Fibroblast of the aortic adventitia (primary cell): ENCODE measurements at regions not wholly inside any gene's neighbourhood (a gene's known extent, or its start where the extent isn't known, plus 50 kb on each side); places are given as distances from the start of the nearest gene placed in this dataset.

Source experiments
- DNase-seq: peaks from one replicate; pipeline ENCODE4 v3.0.0-alpha.2; 2010; ENCODE audit warnings: low read depth
- H3K4me3 ChIP-seq: 2 replicates; pipeline ENCODE4 v1.5.1; 2011; ENCODE audit warnings: low read depth, mild to moderate bottlenecking, control low read depth, low read length, moderate library complexity
- TF ChIP-seq, protein P1 (sequence below): IDR thresholded peaks from 2 replicates; pipeline ENCODE4 v1.5.1; 2011; ENCODE audit warnings: mild to moderate bottlenecking, low read length, control low read depth, inconsistent platforms; ENCODE audit not compliant: insufficient read depth

- no peak for DNase-seq
- no peak overlapping the region for H3K4me3 ChIP-seq
- TF ChIP-seq, protein P1, sequence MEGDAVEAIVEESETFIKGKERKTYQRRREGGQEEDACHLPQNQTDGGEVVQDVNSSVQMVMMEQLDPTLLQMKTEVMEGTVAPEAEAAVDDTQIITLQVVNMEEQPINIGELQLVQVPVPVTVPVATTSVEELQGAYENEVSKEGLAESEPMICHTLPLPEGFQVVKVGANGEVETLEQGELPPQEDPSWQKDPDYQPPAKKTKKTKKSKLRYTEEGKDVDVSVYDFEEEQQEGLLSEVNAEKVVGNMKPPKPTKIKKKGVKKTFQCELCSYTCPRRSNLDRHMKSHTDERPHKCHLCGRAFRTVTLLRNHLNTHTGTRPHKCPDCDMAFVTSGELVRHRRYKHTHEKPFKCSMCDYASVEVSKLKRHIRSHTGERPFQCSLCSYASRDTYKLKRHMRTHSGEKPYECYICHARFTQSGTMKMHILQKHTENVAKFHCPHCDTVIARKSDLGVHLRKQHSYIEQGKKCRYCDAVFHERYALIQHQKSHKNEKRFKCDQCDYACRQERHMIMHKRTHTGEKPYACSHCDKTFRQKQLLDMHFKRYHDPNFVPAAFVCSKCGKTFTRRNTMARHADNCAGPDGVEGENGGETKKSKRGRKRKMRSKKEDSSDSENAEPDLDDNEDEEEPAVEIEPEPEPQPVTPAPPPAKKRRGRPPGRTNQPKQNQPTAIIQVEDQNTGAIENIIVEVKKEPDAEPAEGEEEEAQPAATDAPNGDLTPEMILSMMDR: no peak
Measured at GRCh38 chr11:95435628-95436353, 204.8 kb upstream of the SESN3 start.

GRCh38 chr11:95435192-95435591 is 204.2 kb upstream of the SESN3 start:
- TF ChIP-seq, protein P1: no peak
- no peak for DNase-seq
- H3K4me3 ChIP-seq: no peak overlapping the region

DNA sequence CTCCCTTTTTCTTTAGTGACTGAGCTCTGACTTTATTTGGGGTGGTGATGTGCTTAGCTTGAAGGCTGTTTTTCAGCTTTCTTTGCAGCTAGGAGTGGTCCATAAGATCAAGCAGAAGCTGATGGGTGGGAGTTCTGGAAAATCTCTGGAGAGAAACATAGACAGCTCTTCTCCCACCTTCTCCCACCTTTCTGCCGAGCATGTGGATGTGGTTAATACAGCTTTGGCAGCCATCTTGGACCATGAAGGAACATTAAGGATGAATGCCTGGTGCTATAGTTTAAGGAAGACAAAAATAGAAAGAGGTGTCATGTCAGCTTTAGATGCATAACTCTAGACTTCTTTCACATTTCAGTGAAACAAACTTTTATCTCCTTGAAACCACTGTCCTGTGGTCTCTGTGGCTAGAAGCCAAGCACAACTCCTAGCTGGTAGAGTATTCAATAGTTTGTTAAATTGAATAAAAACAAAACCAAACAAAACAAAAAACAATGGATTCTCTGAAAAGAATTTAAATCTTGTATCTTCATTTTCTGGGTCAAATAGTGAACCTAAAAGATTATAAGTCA is 203.6 kb upstream of the SESN3 start:
- H3K4me3 ChIP-seq: no peak overlapping the region
- DNase-seq: no peak
- TF ChIP-seq, protein P1: no peak

DNA sequence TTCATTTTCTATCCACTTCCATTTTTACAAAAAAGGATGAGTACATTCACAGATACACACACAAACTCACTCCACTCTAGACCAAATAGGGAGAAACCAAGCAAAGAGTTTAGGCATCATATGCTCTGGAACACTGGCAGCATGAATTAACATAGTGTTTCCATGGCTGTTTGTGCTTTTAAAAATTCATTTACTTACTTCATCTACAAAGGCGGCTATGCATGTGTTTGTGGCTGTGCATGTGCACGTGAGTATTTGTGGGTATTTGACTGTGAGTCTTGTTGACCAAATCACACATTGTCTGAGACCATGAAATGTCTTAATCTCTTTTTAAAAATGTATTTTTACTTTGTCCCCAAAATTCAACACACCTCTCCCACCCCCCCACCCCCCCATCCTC is 203.0 kb upstream of the SESN3 start:
- H3K4me3 ChIP-seq: no peak overlapping the region
- DNase-seq: no peak
- TF ChIP-seq, protein P1: no peak

DNA sequence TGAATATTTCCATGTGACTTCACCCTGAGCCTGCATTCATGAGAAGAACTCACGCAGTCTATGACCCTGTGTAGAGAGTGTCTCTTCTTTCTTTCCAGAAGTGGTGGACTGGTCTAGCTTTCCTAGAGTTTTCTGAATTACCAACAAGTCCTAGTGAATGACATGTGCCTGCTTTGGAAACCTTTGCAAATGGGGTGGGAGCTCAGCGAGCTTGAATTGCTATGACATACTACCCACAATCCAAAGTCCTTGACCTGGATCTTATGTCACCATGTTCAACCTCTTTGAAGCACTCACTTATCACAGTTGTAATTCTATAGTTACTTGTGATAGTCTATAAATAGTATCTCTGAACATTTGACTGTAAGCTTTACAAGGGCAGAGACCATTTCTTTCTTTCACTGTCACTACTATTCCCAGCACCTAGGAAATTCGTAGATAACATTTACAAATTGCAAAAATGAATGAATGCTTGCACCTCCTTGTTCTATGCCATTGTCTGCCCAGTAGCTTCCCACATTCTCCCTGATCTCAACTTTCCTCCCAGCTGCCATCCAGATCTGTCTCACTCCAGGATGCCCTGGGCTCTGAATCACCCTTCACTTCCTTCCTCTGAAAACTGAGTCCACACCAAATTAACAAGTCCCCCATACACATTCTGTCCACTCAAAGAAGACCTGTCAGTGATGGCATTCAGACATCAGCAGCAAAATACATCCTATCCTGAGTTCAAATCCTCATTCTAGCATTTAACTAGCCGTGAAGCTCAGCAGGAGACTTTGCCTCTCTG is 201.9 kb upstream of the SESN3 start:
- no peak for DNase-seq

DNA sequence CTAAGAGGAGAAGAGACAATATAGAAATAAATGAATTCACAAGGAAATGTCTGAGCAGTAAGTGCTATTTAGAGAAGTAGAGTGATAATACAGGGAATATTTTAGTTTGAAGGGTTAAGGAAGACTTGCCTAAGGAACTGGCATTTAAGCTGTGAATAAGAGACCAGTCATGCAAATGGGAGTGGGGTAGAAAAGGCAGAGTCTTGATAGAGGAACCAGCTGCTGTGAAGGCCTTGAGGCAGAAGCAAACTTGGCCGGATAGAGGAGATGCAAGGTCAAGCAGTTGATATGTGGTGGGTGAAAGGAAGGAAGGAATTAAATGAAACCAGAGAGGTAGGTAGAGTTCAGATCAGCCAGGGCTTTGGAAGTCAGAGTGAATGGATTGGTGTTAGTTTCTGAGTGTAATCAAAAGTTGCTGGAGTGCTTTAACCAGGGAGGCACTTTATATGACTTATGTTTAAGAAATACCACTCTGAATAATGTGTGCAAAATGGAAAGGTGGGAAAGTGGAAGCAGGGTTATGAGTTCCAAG is 198.4 kb upstream of the SESN3 start:
- TF ChIP-seq, protein P1: no peak

More for the DNA sequence above, 201.9 kb upstream of the SESN3 start:
- no peak overlapping the region for H3K4me3 ChIP-seq
- TF ChIP-seq, protein P1: no peak

More for the DNA sequence above, 198.4 kb upstream of the SESN3 start:
- no peak overlapping the region for H3K4me3 ChIP-seq
- DNase-seq: peak; percentile 15
